ENCODE measurements at regions not wholly inside any gene's neighbourhood (a gene's known extent, or its start where the extent isn't known, plus 50 kb on each side); places are given as distances from the start of the nearest gene placed in this dataset.
"Not testable (repeated sequence)": the region's sequence is repeated elsewhere in the genome, so short reads cannot be mapped to it uniquely, and the experiment has no call there.

DNA sequence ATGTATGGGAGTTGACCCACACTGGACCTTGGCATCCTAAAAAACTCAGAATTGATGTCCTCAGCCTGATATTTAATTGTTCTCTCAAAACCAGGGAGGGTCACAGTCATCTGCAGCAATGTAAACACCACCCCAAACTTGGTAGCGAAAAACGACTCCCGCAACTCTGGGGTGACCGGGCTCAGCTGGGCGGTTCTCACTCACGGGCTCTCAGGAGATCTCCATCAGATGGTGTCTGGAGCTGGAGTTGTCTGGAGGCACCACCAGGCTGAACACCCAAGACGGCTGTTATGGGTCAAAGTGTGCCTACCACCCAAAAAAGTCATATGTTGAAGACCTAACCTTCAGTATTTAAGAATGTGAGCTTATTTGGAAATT is 50.9 kb upstream of the NXT1 start:
- Histone ChIP-seq H3K36me3 (ENCODE audit: control insufficient read depth, insufficient read depth, low read length) (no peaks in the 10 kb centered on the region), H3K4me1 (ENCODE audit: control insufficient read depth, insufficient read depth, low read length) (peaks cover 16% of the 10 kb centered on the region), H3K4me3 (ENCODE audit: insufficient read depth, low read depth, low read length) (no peak overlapping the region), H3K27ac (ENCODE audit: insufficient read depth, low read depth, low read length, poor library complexity, severe bottlenecking) (no peak overlapping the region), H3K27me3 (ENCODE audit: control insufficient read depth, insufficient read depth, low read length, poor library complexity, severe bottlenecking) (no peaks in the 10 kb centered on the region), H3K9me3 (ENCODE audit: control insufficient read depth, low read length) (no peaks in the 10 kb centered on the region)
- 97 to 98% methylated on average over 7 of the region's 7 CpGs for WGBS, 2 experiments

DNA sequence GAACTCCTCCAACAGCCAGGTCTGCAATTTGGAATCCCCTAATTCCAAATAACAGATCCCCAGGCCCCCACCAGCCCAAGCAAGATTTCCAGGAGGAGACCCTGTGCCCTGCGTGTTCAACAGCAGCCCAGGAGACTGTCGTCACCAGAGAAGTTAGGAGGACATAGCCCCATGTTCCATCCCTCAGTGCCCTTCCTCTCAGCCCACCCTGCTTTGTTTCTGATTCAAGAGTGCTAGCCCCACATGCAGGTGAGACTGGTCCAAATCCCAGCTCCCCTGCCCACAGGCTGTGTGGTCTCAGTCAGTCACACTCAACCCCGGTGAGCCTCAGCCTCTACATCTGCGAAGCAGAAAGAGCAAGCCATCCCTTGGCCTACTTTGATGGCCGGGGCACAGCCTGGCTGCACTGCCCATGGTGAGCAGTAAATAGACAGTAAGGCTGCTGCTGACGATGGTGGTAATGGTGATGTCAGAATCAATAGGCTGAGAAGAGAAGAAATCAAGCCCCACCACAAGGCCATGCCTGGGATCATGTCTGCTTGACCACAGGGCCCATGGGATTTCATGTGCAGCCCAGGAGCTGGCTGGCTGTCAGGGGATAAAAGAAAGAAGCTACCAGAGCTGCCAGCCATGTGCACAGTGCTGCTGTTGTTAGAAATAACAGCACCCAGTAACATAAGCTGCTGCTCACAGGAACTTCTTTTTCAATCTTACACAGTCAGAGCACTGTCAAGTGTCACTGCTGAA is 51.5 kb upstream of the NXT1 start:
- H3K27me3 ChIP-seq (ENCODE audit: control insufficient read depth, insufficient read depth, low read length, poor library complexity, severe bottlenecking) = no peaks in the 10 kb centered on the region

GRCh38 chr20:23298155-23298554 is 52.4 kb upstream of the NXT1 start:
- Histone ChIP-seq H3K4me1 (ENCODE audit: control insufficient read depth, insufficient read depth, low read length) (peaks cover 16% of the 10 kb centered on the region), H3K9me3 (ENCODE audit: control insufficient read depth, low read length) (no peaks in the 10 kb centered on the region), H3K27ac (ENCODE audit: insufficient read depth, low read depth, low read length, poor library complexity, severe bottlenecking) (no peak overlapping the region), H3K4me3 (ENCODE audit: insufficient read depth, low read depth, low read length) (no peak overlapping the region), H3K27me3 (ENCODE audit: control insufficient read depth, insufficient read depth, low read length, poor library complexity, severe bottlenecking) (no peaks in the 10 kb centered on the region), H3K36me3 (ENCODE audit: control insufficient read depth, insufficient read depth, low read length) (no peaks in the 10 kb centered on the region)
- 87 to 91% methylated on average over 6 of the region's 6 CpGs for WGBS, 2 experiments

More for the DNA sequence above, 51.5 kb upstream of the NXT1 start:
- Histone ChIP-seq H3K27ac (ENCODE audit: insufficient read depth, low read depth, low read length, poor library complexity, severe bottlenecking) (no peak overlapping the region), H3K9me3 (ENCODE audit: control insufficient read depth, low read length) (no peaks in the 10 kb centered on the region), H3K4me1 (ENCODE audit: control insufficient read depth, insufficient read depth, low read length) (peaks cover 16% of the 10 kb centered on the region), H3K4me3 (ENCODE audit: insufficient read depth, low read depth, low read length) (no peak overlapping the region), H3K36me3 (ENCODE audit: control insufficient read depth, insufficient read depth, low read length) (no peaks in the 10 kb centered on the region)
- WGBS, 2 experiments = 92 to 94% methylated on average over 6 of the region's 6 CpGs

GRCh38 chr20:23296841-23297701 is 53.5 kb upstream of the NXT1 start:
- Histone ChIP-seq H3K27me3 (ENCODE audit: control insufficient read depth, insufficient read depth, low read length, poor library complexity, severe bottlenecking) (no peaks in the 10 kb centered on the region), H3K4me1 (ENCODE audit: control insufficient read depth, insufficient read depth, low read length) (peaks cover 16% of the 10 kb centered on the region), H3K27ac (ENCODE audit: insufficient read depth, low read depth, low read length, poor library complexity, severe bottlenecking) (no peak overlapping the region), H3K4me3 (ENCODE audit: insufficient read depth, low read depth, low read length) (no peak overlapping the region), H3K36me3 (ENCODE audit: control insufficient read depth, insufficient read depth, low read length) (no peaks in the 10 kb centered on the region), H3K9me3 (ENCODE audit: control insufficient read depth, low read length) (no peaks in the 10 kb centered on the region)
- WGBS, 2 experiments = 83 to 86% methylated on average over 17 of the region's 17 CpGs

DNA sequence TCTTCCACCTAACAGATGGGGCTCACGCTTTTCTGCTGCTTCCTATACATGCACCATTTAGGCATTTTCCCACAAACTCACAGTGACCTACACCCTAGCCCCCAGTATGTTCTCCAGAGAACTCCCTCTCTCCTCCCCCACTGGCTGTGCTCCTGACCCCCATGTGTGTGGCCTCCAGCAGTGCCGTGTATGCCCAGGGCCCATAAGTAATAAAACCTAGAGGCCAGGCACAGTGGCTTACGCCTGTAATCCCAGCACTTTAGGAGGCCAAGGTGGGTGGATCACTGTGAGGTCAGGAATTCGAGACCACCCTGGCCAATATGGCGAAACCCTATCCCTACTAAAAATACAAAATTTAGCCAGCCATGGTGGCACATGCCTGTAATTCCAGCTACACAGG is 54.7 kb upstream of the NXT1 start:
- no peak overlapping the region for H3K4me3 ChIP-seq (ENCODE audit: insufficient read depth, low read depth, low read length)
- H3K4me1 ChIP-seq (ENCODE audit: control insufficient read depth, insufficient read depth, low read length) = peaks cover 16% of the 10 kb centered on the region
- H3K27me3 ChIP-seq (ENCODE audit: control insufficient read depth, insufficient read depth, low read length, poor library complexity, severe bottlenecking) = no peaks in the 10 kb centered on the region
- H3K9me3 ChIP-seq (ENCODE audit: control insufficient read depth, low read length) = no peaks in the 10 kb centered on the region
- no peaks in the 10 kb centered on the region for H3K36me3 ChIP-seq (ENCODE audit: control insufficient read depth, insufficient read depth, low read length)
- no peak overlapping the region for H3K27ac ChIP-seq (ENCODE audit: insufficient read depth, low read depth, low read length, poor library complexity, severe bottlenecking)
- 94% methylated on average over 5 of the region's 5 CpGs for WGBS, 2 experiments

DNA sequence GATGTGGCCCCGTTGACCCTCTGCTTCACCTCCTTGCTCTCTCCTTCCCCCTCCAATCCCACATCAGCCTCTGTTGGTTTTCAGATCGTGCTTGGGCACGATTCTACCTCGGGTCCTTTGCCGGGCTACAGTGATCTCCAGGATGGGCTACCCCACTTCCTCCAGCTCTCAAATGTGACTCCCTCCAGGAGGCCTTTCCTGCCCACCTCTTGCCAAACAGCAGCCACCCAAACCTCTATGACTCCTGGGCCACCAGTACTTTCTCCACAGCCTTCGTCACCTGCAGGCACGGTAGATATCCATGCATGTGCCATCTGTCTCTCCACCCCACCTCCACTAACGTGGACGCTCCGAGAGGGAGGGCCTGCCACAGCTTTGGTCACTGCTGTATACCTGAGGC is 55.9 kb upstream of the NXT1 start:
- peaks cover 16% of the 10 kb centered on the region for H3K4me1 ChIP-seq (ENCODE audit: control insufficient read depth, insufficient read depth, low read length)
- no peak overlapping the region for H3K4me3 ChIP-seq (ENCODE audit: insufficient read depth, low read depth, low read length)
- no peak overlapping the region for H3K27ac ChIP-seq (ENCODE audit: insufficient read depth, low read depth, low read length, poor library complexity, severe bottlenecking)
- H3K36me3 ChIP-seq (ENCODE audit: control insufficient read depth, insufficient read depth, low read length) = no peaks in the 10 kb centered on the region
- H3K9me3 ChIP-seq (ENCODE audit: control insufficient read depth, low read length) = no peaks in the 10 kb centered on the region
- 94 to 97% methylated on average over 10 of the region's 10 CpGs for WGBS, 2 experiments
- no peaks in the 10 kb centered on the region for H3K27me3 ChIP-seq (ENCODE audit: control insufficient read depth, insufficient read depth, low read length, poor library complexity, severe bottlenecking)

- H3K27ac ChIP-seq (ENCODE audit: insufficient read depth, low read depth, low read length, poor library complexity, severe bottlenecking) = no peak overlapping the region
- peaks cover 16% of the 10 kb centered on the region for H3K4me1 ChIP-seq (ENCODE audit: control insufficient read depth, insufficient read depth, low read length)
- 85 to 89% methylated on average over 6 of the region's 6 CpGs for WGBS, 2 experiments
- H3K36me3 ChIP-seq (ENCODE audit: control insufficient read depth, insufficient read depth, low read length) = no peaks in the 10 kb centered on the region
- H3K4me3 ChIP-seq (ENCODE audit: insufficient read depth, low read depth, low read length) = no peak overlapping the region
- H3K27me3 ChIP-seq (ENCODE audit: control insufficient read depth, insufficient read depth, low read length, poor library complexity, severe bottlenecking) = no peaks in the 10 kb centered on the region
- no peaks in the 10 kb centered on the region for H3K9me3 ChIP-seq (ENCODE audit: control insufficient read depth, low read length)
Measured at GRCh38 chr20:23294166-23294565, 56.4 kb upstream of the NXT1 start.

GRCh38 chr20:23293689-23294088 is 56.9 kb upstream of the NXT1 start:
- no peak overlapping the region for H3K4me3 ChIP-seq (ENCODE audit: insufficient read depth, low read depth, low read length)
- H3K9me3 ChIP-seq (ENCODE audit: control insufficient read depth, low read length) = no peaks in the 10 kb centered on the region
- H3K36me3 ChIP-seq (ENCODE audit: control insufficient read depth, insufficient read depth, low read length) = no peaks in the 10 kb centered on the region
- no peaks in the 10 kb centered on the region for H3K27me3 ChIP-seq (ENCODE audit: control insufficient read depth, insufficient read depth, low read length, poor library complexity, severe bottlenecking)
- no peak overlapping the region for H3K27ac ChIP-seq (ENCODE audit: insufficient read depth, low read depth, low read length, poor library complexity, severe bottlenecking)
- peaks cover 16% of the 10 kb centered on the region for H3K4me1 ChIP-seq (ENCODE audit: control insufficient read depth, insufficient read depth, low read length)
- 95% methylated on average over 6 of the region's 6 CpGs for WGBS, 2 experiments

DNA sequence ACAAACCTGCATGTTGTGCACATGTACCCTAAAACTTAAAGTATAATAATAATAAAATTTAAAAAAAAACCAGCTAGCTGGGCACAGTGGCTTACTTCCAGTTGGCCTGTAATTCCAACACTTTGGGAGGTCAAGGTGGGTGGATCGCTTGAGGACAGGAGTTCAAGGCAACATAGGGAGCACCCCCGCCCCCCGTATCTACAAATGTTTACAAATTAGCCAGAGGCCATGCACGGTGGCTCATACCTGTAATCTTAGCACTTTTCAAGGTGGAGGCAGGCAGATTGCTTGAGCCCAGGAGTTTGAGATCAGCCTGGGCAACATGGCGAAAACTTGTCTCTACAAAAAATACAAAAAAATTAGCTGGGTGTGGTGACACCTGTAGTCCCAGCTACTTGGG is 58.3 kb upstream of the NXT1 start:
- WGBS, 2 experiments = 91% methylated on average over 5 of the region's 5 CpGs

GRCh38 chr20:23291575-23292240 is 58.9 kb upstream of the NXT1 start:
- Histone ChIP-seq H3K9me3 (ENCODE audit: control insufficient read depth, low read length) (no peaks in the 10 kb centered on the region), H3K27ac (ENCODE audit: insufficient read depth, low read depth, low read length, poor library complexity, severe bottlenecking) (no peak overlapping the region), H3K4me3 (ENCODE audit: insufficient read depth, low read depth, low read length) (no peak overlapping the region), H3K4me1 (ENCODE audit: control insufficient read depth, insufficient read depth, low read length) (peaks cover 8% of the 10 kb centered on the region), H3K27me3 (ENCODE audit: control insufficient read depth, insufficient read depth, low read length, poor library complexity, severe bottlenecking) (no peaks in the 10 kb centered on the region), H3K36me3 (ENCODE audit: control insufficient read depth, insufficient read depth, low read length) (no peaks in the 10 kb centered on the region)
- 85 to 93% methylated on average over 10 to 12 of the region's 14 CpGs for WGBS, 2 experiments

More for the DNA sequence above, 58.3 kb upstream of the NXT1 start:
- not testable (repeated sequence) for H3K27ac ChIP-seq (ENCODE audit: insufficient read depth, low read depth, low read length, poor library complexity, severe bottlenecking); H3K4me3 ChIP-seq (ENCODE audit: insufficient read depth, low read depth, low read length); H3K36me3 ChIP-seq (ENCODE audit: control insufficient read depth, insufficient read depth, low read length); H3K27me3 ChIP-seq (ENCODE audit: control insufficient read depth, insufficient read depth, low read length, poor library complexity, severe bottlenecking); H3K9me3 ChIP-seq (ENCODE audit: control insufficient read depth, low read length)
- H3K4me1 ChIP-seq (ENCODE audit: control insufficient read depth, insufficient read depth, low read length) = peaks cover 14% of the 10 kb centered on the region
